Calu3 (cell line): ENCODE measurements at regions not wholly inside any gene's neighbourhood (a gene's known extent, or its start where the extent isn't known, plus 50 kb on each side); places are given as distances from the start of the nearest gene placed in this dataset.

Experiments
- BruUV-seq: library from RNA; stranded (reverse); fragments of 400-500 nt; replicated peaks from 2 replicates; lab custom pipeline; 2021; lab: Mats Ljungman, UMichigan
- CTCF ChIA-PET: fragments of 300-600 bp; sonication (Branson Sonifier 250); formaldehyde crosslinking; loops from one replicate; lab custom pipeline; 2022; ENCODE audit warnings: antibody characterized with exemption; lab: Charles Lee
- DNase-seq: peaks from one replicate; pipeline ENCODE4 v3.0.0; 2022
- H3K27ac Mint-ChIP-seq: one replicate; pipeline ENCODE4 v1.8.0; 2022; ENCODE audit warnings: mixed read lengths; ENCODE audit not compliant: unreplicated experiment
- H3K27me3 Mint-ChIP-seq: one replicate; pipeline ENCODE4 v1.8.0; 2022; ENCODE audit warnings: mixed read lengths; ENCODE audit not compliant: unreplicated experiment
- H3K36me3 Mint-ChIP-seq: one replicate; pipeline ENCODE4 v1.8.0; 2022; ENCODE audit warnings: mild to moderate bottlenecking, moderate library complexity, mixed read lengths; ENCODE audit not compliant: insufficient read depth, unreplicated experiment
- H3K4me1 Mint-ChIP-seq: one replicate; pipeline ENCODE4 v1.8.0; 2022; ENCODE audit warnings: mild to moderate bottlenecking, low read depth, mixed read lengths; ENCODE audit not compliant: unreplicated experiment
- H3K4me3 Mint-ChIP-seq: one replicate; pipeline ENCODE4 v1.8.0; 2022; ENCODE audit warnings: mild to moderate bottlenecking, low read depth, moderate library complexity, mixed read lengths; ENCODE audit not compliant: unreplicated experiment
- H3K9me3 Mint-ChIP-seq: one replicate; pipeline ENCODE4 v1.8.0; 2022; ENCODE audit warnings: low read depth, mixed read lengths; ENCODE audit not compliant: unreplicated experiment
- CTCF ChIP-seq: fragments of 200-600 bp; IDR thresholded peaks from one replicate; pipeline ENCODE4 v1.8.0; 2022; ENCODE audit warnings: antibody characterized with exemption; ENCODE audit not compliant: unreplicated experiment
- intact Hi-C: fragments of 100-400 bp; cut with micrococcal nuclease; formaldehyde crosslinking; loops from one replicate; pipeline ENCODE4 v1.10.0; 2022; ENCODE audit not compliant: unreplicated experiment

DNA sequence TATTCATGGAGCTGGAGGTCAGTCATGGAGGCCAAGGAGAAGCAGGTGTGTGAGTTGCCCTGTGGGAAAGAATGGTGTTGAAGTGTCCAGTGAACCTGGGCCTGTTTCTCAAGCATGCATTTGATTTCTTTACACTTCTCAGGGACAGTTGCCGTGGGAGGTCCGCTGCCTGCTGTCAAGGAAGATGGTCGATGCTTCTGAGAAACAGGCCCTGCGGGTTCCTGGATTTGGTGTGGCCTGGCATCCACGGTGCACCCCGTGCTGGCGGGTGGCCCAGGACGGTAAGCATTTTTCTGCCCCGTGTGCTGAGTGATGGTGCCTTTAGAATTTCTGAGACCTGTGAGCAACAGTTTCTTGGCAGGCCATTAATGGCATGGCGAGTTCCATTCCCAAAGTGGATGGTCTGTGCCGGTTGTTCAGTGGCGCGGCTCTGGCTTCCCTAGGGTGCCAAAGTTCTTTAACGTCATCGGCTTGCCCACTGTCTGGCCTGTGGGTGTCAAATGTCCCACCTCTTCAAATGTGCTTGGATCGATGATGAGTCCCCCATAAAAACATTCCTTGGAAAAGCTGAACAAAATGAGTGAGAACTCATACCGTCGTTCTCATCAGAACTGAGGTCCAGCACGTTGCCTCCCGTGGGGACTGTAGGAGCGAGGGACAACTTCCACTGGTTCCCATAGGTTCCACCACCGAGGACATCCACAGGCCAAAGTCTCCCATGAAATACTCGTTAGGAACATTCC is 107.2 kb downstream of the SNRPN start:
- Mint-ChIP-seq H3K4me1 (no peaks in the 10 kb centered on the region), H3K27ac (no peak overlapping the region), H3K4me3 (no peak overlapping the region), H3K27me3 (no peaks in the 10 kb centered on the region), H3K9me3 (peaks cover 6% of the 10 kb centered on the region), H3K36me3 (no peaks in the 10 kb centered on the region)
- no TSS peak for BruUV-seq
- no peak for DNase-seq
- intact Hi-C loops: no loop called here
- CTCF ChIA-PET: no interaction called here
- TF ChIP-seq CTCF: no peak

DNA sequence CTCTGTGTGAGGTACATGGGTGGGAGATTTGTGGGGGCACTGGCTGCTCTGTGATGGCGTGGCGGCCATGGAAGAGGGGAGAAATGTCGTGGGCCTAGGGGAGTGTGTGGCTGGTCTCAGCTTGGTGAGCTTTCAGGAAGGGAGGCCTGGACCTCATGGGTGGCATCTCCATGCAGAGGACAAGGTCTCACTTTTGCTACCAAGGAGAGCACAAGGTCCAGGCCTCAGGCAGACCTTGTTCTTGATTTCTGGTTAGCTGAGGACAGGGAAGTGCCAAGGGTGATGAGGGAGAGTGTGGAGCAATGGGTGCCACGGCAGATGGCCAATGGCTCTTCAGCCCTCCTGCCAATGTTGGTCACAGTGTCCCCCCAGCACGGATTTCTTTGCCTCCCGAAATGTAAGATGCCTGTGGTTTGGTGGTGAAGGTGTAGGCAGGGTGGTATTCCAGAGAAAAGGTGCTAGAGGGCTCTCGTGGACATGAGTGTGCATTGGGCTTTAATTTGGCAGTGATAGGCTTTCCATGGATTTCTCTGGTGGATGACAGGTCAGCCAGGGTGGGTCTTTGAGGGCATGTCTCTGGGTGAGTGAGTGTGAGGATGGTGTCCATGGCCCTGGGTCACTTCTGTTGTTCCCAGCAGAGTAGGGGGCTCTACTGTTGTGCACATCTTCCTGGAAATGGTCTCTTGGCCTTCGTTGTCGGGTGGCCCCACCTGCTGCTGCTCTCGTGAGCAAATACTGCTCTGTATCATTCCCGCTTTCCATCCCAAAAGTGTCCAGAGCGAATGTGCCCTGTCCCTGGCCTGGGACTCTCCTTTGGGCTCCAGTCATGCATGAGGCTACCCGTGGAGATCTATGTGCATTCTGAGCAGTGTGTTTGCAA is 108.0 kb downstream of the SNRPN start:
- H3K27ac Mint-ChIP-seq: no peak overlapping the region
- no peaks in the 10 kb centered on the region for H3K4me1 Mint-ChIP-seq
- no peaks in the 10 kb centered on the region for H3K36me3 Mint-ChIP-seq
- H3K9me3 Mint-ChIP-seq: peaks cover 4% of the 10 kb centered on the region
- no peak for DNase-seq
- H3K27me3 Mint-ChIP-seq: no peaks in the 10 kb centered on the region
- intact Hi-C loops: no loop called here
- no TSS peak for BruUV-seq
- TF ChIP-seq CTCF: no peak
- CTCF ChIA-PET: no interaction called here
- H3K4me3 Mint-ChIP-seq: no peak overlapping the region

GRCh38 chr15:25065286-25065685 is 110.5 kb downstream of the SNRPN start:
- H3K27me3 Mint-ChIP-seq: no peaks in the 10 kb centered on the region
- intact Hi-C loops: no loop called here
- no peaks in the 10 kb centered on the region for H3K36me3 Mint-ChIP-seq
- DNase-seq: no peak
- H3K4me1 Mint-ChIP-seq: no peaks in the 10 kb centered on the region
- H3K27ac Mint-ChIP-seq: no peak overlapping the region
- no peak for TF ChIP-seq CTCF
- no TSS peak for BruUV-seq
- no peak overlapping the region for H3K4me3 Mint-ChIP-seq
- CTCF ChIA-PET: no interaction called here
- H3K9me3 Mint-ChIP-seq: no peaks in the 10 kb centered on the region

GRCh38 chr15:25065876-25066275 is 111.1 kb downstream of the SNRPN start:
- intact Hi-C loops: no loop called here
- H3K36me3 Mint-ChIP-seq: no peaks in the 10 kb centered on the region
- no peak for TF ChIP-seq CTCF
- no peaks in the 10 kb centered on the region for H3K27me3 Mint-ChIP-seq
- no peaks in the 10 kb centered on the region for H3K4me1 Mint-ChIP-seq
- no peaks in the 10 kb centered on the region for H3K9me3 Mint-ChIP-seq
- no peak for DNase-seq
- H3K4me3 Mint-ChIP-seq: no peak overlapping the region
- H3K27ac Mint-ChIP-seq: no peak overlapping the region
- no TSS peak for BruUV-seq
- CTCF ChIA-PET: no interaction called here
